ENCODE measurements at regions not wholly inside any gene's neighbourhood (a gene's known extent, or its start where the extent isn't known, plus 50 kb on each side); places are given as distances from the start of the nearest gene placed in this dataset.
A peak's percentile ranks its signal among the peaks of the same experiment; 100 is the strongest.

- DNase-seq (ENCODE audit: low read depth, low spot score) (no peak), FAIRE-seq (no peak)
- TF ChIP-seq CTCF (optimal IDR thresholded peaks at IDR 0.05 in 1 of 3, IDR thresholded peaks at IDR 0.05 in 1 of 3, conservative IDR thresholded peaks at IDR 0.05 in 1 of 3; ENCODE audit: extremely low read depth in 1 of 3, insufficient read depth in 2 of 3, low read length in 3 of 3) (no peak), EZH2 (IDR thresholded peaks at IDR 0.05; ENCODE audit: low read length) (no peak)
- no peaks in the 10 kb centered on the region for H3K9me1 ChIP-seq (ENCODE audit: control insufficient read depth, extremely low read depth, insufficient read depth, low read length)
- no peak overlapping the region for H3K4me3 ChIP-seq (ENCODE audit: control insufficient read depth in 2 of 3, extremely low read depth in 1 of 3, insufficient read depth in 2 of 3, low read depth in 1 of 3, low read length in 3 of 3)
- no peak overlapping the region for H3K9ac ChIP-seq (ENCODE audit: control insufficient read depth, extremely low read depth, insufficient read depth, low read length)
- H3K27ac ChIP-seq (ENCODE audit: control insufficient read depth, insufficient read depth, low read length): no peak overlapping the region
- H3K9me3 ChIP-seq (ENCODE audit: control insufficient read depth, low read depth, low read length): no peaks in the 10 kb centered on the region
- H3K27me3 ChIP-seq (ENCODE audit: control insufficient read depth, extremely low read depth, insufficient read depth, low read length): no peaks in the 10 kb centered on the region
- peak overlapping the region; percentile 35 for H3K4me2 ChIP-seq (ENCODE audit: control insufficient read depth, extremely low read depth, insufficient read depth, low read depth, low read length)
- H3K4me1 ChIP-seq (ENCODE audit: control insufficient read depth, extremely low read depth, insufficient read depth, low read length): peaks cover 10% of the 10 kb centered on the region
- no peaks in the 10 kb centered on the region for H4K20me1 ChIP-seq (ENCODE audit: control insufficient read depth, extremely low read depth, insufficient read depth, low read length)
- dilution Hi-C loops (cut with MboI; ENCODE audit: extremely low pct_ligation_motif_present, low sequenced_read_pairs): no loop called here
- H3K36me3 ChIP-seq (ENCODE audit: control insufficient read depth in 2 of 2, extremely low read depth in 1 of 2, insufficient read depth in 2 of 2, low read length in 2 of 2): no peaks in the 10 kb centered on the region
- H3K79me2 ChIP-seq (ENCODE audit: control insufficient read depth, insufficient read depth, low read length): no peaks in the 10 kb centered on the region
- H2AFZ ChIP-seq (ENCODE audit: control insufficient read depth, low read length): peak overlapping the region; percentile 4
Measured at GRCh38 chr10:121171825-121172787, 320.9 kb downstream of the WDR11 start.

- Histone ChIP-seq H3K9me1 (ENCODE audit: control insufficient read depth, extremely low read depth, insufficient read depth, low read length) (no peaks in the 10 kb centered on the region), H2AFZ (ENCODE audit: control insufficient read depth, low read length) (peak overlapping the region; percentile 81), H3K4me3 (ENCODE audit: control insufficient read depth in 2 of 3, extremely low read depth in 1 of 3, insufficient read depth in 2 of 3, low read depth in 1 of 3, low read length in 3 of 3) (peak overlapping the region in 2 of 3 experiments; percentile 17 to 30), H4K20me1 (ENCODE audit: control insufficient read depth, extremely low read depth, insufficient read depth, low read length) (no peaks in the 10 kb centered on the region), H3K9me3 (ENCODE audit: control insufficient read depth, low read depth, low read length) (no peaks in the 10 kb centered on the region), H3K36me3 (ENCODE audit: control insufficient read depth in 2 of 2, extremely low read depth in 1 of 2, insufficient read depth in 2 of 2, low read length in 2 of 2) (no peaks in the 10 kb centered on the region), H3K4me2 (ENCODE audit: control insufficient read depth, extremely low read depth, insufficient read depth, low read depth, low read length) (peak overlapping the region; percentile 80), H3K9ac (ENCODE audit: control insufficient read depth, extremely low read depth, insufficient read depth, low read length) (no peak overlapping the region), H3K27ac (ENCODE audit: control insufficient read depth, insufficient read depth, low read length) (peak overlapping the region; percentile 45), H3K27me3 (ENCODE audit: control insufficient read depth, extremely low read depth, insufficient read depth, low read length) (no peaks in the 10 kb centered on the region), H3K79me2 (ENCODE audit: control insufficient read depth, insufficient read depth, low read length) (no peaks in the 10 kb centered on the region), H3K4me1 (ENCODE audit: control insufficient read depth, extremely low read depth, insufficient read depth, low read length) (peaks cover 14% of the 10 kb centered on the region)
- no peak for TF ChIP-seq CTCF (optimal IDR thresholded peaks at IDR 0.05 in 1 of 3, IDR thresholded peaks at IDR 0.05 in 1 of 3, conservative IDR thresholded peaks at IDR 0.05 in 1 of 3; ENCODE audit: extremely low read depth in 1 of 3, insufficient read depth in 2 of 3, low read length in 3 of 3)
- no peak for TF ChIP-seq EZH2 (IDR thresholded peaks at IDR 0.05; ENCODE audit: low read length)
- FAIRE-seq: no peak
- dilution Hi-C loops (cut with MboI; ENCODE audit: extremely low pct_ligation_motif_present, low sequenced_read_pairs): no loop called here
- no peak for DNase-seq (ENCODE audit: low read depth, low spot score)
Measured at GRCh38 chr10:121179006-121179405, 327.8 kb downstream of the WDR11 start.
